GM21447 (cell line): ENCODE measurements at regions not wholly inside any gene's neighbourhood (a gene's known extent, or its start where the extent isn't known, plus 50 kb on each side); places are given as distances from the start of the nearest gene placed in this dataset.
"Not testable (repeated sequence)": the region's sequence is repeated elsewhere in the genome, so short reads cannot be mapped to it uniquely, and the experiment has no call there.

ENCODE experiments used
- ATAC-seq: cut with Tn5 transposase; IDR thresholded peaks from one replicate; pipeline ENCODE4 v1.9.1; 2021; ENCODE audit not compliant: unreplicated experiment

- ATAC-seq, result no peak
Observed at GRCh38 chr3:4069796-4070195, 233.4 kb upstream of the SETMAR start.

- no peak for ATAC-seq
Observed at GRCh38 chr3:4071481-4072184, 231.5 kb upstream of the SETMAR start.

- ATAC-seq, result not testable (repeated sequence)
Observed at GRCh38 chr3:4077278-4077677, 225.9 kb upstream of the SETMAR start.

GRCh38 chr3:4077950-4078349, 225.2 kb upstream of the SETMAR start:
- no peak for ATAC-seq

- no peak for ATAC-seq
Observed at GRCh38 chr3:4078903-4079302, 224.3 kb upstream of the SETMAR start.

GRCh38 chr3:4079339-4080195, 223.6 kb upstream of the SETMAR start:
- ATAC-seq, result no peak

GRCh38 chr3:4083225-4084015, 219.7 kb upstream of the SETMAR start:
- ATAC-seq, result no peak

GRCh38 chr3:4084271-4084670, 218.9 kb upstream of the SETMAR start:
- no peak for ATAC-seq

GRCh38 chr3:4086662-4087061, 216.5 kb upstream of the SETMAR start:
- not testable (repeated sequence) for ATAC-seq

GRCh38 chr3:4091786-4092185, 211.4 kb upstream of the SETMAR start:
- no peak for ATAC-seq

GRCh38 chr3:4097801-4098200, 205.4 kb upstream of the SETMAR start:
- no peak for ATAC-seq

- no peak for ATAC-seq
Observed at GRCh38 chr3:4099607-4100006, 203.6 kb upstream of the SETMAR start.

- ATAC-seq, result no peak
Observed at GRCh38 chr3:4107430-4107829, 195.7 kb upstream of the SETMAR start.

- ATAC-seq, result no peak
Observed at GRCh38 chr3:4113811-4114522, 189.2 kb upstream of the SETMAR start.

- no peak for ATAC-seq
Observed at GRCh38 chr3:4119119-4119518, 184.1 kb upstream of the SETMAR start.

- ATAC-seq, result no peak
Observed at GRCh38 chr3:4125576-4125975, 177.6 kb upstream of the SETMAR start.

GRCh38 chr3:4138150-4138785, 164.9 kb upstream of the SETMAR start:
- ATAC-seq, result no peak

- no peak for ATAC-seq
Observed at GRCh38 chr3:4138786-4139431, 164.3 kb upstream of the SETMAR start.

GRCh38 chr3:4139462-4140140, 163.6 kb upstream of the SETMAR start:
- no peak for ATAC-seq
